RWPE2 (cell line): ENCODE measurements at regions not wholly inside any gene's neighbourhood (a gene's known extent, or its start where the extent isn't known, plus 50 kb on each side); places are given as distances from the start of the nearest gene placed in this dataset.

ENCODE experiments used
- ATAC-seq: fragments of 200-7000 bp; cut with Tn5 transposase; 3 replicates; pipeline ENCODE4 v1.9.1; 2021; ENCODE audit warnings: low read depth
- DNase-seq: peaks from one replicate; pipeline ENCODE4 v3.0.0-alpha.2; 2020; ENCODE audit warnings: low spot score
- H3K27ac ChIP-seq: fragments of 450-650 bp; 2 replicates; pipeline ENCODE4 v1.5.1; 2017; ENCODE audit warnings: mild to moderate bottlenecking; ENCODE audit not compliant: poor library complexity, severe bottlenecking
- H3K27me3 ChIP-seq: fragments of 250-450 bp; sonication (Bioruptor Pico); 2 replicates; pipeline ENCODE4 v1.5.1; 2021; ENCODE audit warnings: mild to moderate bottlenecking, moderate library complexity; ENCODE audit not compliant: insufficient read depth, poor library complexity, severe bottlenecking
- H3K36me3 ChIP-seq: fragments of 250-450 bp; sonication (Bioruptor Pico); 2 replicates; pipeline ENCODE4 v1.5.1; 2020; ENCODE audit warnings: low read depth, mild to moderate bottlenecking, moderate library complexity
- H3K4me1 ChIP-seq: fragments of 250-450 bp; sonication (Bioruptor Pico); 2 replicates; pipeline ENCODE4 v1.5.1; 2021; ENCODE audit warnings: mild to moderate bottlenecking, moderate library complexity; ENCODE audit not compliant: insufficient read depth, poor library complexity, severe bottlenecking
- H3K4me3 ChIP-seq: fragments of 250-450 bp; sonication (Bioruptor Pico); 2 replicates; pipeline ENCODE4 v1.5.1; 2021; ENCODE audit warnings: mild to moderate bottlenecking, moderate library complexity; ENCODE audit not compliant: severe bottlenecking
- H3K9me3 ChIP-seq: fragments of 250-450 bp; sonication (Bioruptor Pico); 2 replicates; pipeline ENCODE4 v1.5.1; 2021; ENCODE audit warnings: mild to moderate bottlenecking, moderate library complexity; ENCODE audit not compliant: severe bottlenecking
- TF ChIP-seq, protein P1 (sequence below): fragments of 450-650 bp; IDR thresholded peaks from one replicate; pipeline ENCODE4 v1.5.1; 2017; ENCODE audit warnings: mild to moderate bottlenecking, moderate library complexity; ENCODE audit not compliant: poor library complexity, severe bottlenecking

DNA sequence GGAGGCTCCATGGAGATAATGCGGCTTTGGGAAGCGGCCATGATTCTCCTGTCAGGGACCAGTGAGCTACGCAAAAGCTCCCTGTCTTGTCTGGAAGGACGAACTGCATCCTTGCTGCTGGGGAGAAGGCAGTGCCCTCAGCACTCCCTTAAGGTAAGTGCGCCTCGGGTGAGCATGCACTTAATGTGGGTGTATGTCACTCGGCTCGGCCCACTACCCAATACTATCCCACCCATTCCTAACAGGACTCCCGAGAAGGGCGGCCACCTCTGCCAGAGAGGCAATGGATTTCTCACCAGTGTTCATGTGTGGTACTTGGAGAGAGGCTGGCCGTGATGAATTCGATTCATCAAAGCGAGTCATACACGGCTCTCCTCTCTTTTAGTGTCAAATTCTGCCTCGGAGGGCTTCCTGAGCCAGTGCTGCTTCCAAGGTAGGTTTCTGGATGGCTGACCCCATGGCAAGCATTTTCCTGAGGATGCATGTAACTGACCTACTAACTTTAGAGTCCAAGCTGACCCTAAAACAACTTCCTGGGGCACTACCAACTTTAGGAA is 151.7 kb upstream of the RTL1 start:
- Histone ChIP-seq H3K36me3 (peaks cover 9% of the 10 kb centered on the region; the same call in 1 of the 2 replicates), H3K27me3 (no peaks in the 10 kb centered on the region), H3K9me3 (peaks cover 4% of the 10 kb centered on the region), H3K27ac (no peak overlapping the region), H3K4me3 (no peak overlapping the region), H3K4me1 (peaks cover 5% of the 10 kb centered on the region)
- ATAC-seq (no peak), DNase-seq (no peak)
- TF ChIP-seq, protein P1, sequence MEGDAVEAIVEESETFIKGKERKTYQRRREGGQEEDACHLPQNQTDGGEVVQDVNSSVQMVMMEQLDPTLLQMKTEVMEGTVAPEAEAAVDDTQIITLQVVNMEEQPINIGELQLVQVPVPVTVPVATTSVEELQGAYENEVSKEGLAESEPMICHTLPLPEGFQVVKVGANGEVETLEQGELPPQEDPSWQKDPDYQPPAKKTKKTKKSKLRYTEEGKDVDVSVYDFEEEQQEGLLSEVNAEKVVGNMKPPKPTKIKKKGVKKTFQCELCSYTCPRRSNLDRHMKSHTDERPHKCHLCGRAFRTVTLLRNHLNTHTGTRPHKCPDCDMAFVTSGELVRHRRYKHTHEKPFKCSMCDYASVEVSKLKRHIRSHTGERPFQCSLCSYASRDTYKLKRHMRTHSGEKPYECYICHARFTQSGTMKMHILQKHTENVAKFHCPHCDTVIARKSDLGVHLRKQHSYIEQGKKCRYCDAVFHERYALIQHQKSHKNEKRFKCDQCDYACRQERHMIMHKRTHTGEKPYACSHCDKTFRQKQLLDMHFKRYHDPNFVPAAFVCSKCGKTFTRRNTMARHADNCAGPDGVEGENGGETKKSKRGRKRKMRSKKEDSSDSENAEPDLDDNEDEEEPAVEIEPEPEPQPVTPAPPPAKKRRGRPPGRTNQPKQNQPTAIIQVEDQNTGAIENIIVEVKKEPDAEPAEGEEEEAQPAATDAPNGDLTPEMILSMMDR: no peak

DNA sequence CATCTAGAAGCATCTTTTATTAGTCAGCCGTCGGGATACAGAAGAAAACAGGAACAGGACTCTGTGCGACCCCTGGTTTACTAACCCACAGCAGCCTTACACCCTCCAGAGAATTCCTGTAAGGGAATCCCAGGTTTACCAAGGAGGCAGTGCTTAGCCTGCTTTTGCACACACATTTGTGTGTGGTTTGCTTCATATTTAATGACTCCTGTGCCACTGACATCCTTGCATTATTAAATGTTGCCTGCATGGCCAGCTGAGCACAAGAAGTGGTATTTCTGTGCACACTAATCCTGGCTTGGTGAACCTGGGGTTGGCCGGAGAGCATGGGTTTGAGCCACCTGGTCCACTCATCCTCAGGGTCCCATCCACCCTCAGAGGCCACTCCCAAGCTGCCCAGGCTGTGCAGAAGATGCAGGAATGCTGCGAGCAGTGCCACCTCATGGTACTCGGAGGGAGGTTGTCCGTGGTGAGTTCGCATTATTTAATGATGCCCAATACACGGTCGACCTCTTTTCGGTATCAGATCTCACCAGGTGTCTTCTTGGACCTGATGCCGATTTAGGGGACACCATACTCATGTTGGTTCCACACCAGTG is 152.4 kb upstream of the RTL1 start:
- TF ChIP-seq, protein P1: no peak
- ATAC-seq (no peak), DNase-seq (peak; percentile 53)
- Histone ChIP-seq H3K4me1 (peaks cover 5% of the 10 kb centered on the region), H3K27ac (no peak overlapping the region), H3K9me3 (peaks cover 4% of the 10 kb centered on the region), H3K4me3 (no peak overlapping the region), H3K27me3 (no peaks in the 10 kb centered on the region), H3K36me3 (peaks cover 9% of the 10 kb centered on the region; the same call in 1 of the 2 replicates)

DNA sequence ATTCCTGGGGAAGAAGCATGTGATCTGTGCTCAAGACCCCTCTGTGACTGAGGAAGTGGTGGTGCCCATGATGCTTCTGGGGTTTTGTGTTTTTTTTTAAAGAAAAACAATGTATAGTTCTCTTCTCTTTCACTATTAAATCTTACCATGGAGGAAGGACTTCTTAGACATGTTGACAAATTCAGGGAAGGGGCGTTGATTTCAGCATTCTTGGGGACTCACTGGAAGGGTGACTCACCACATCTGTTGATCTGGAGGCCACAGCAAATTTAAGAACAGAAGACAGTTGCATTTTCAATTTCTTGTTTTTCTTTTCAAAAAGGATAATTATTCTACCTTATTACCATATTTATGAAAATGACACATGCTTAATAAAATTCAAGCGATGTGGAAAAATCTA is 152.9 kb upstream of the RTL1 start:
- Histone ChIP-seq H3K27me3 (no peaks in the 10 kb centered on the region), H3K27ac (no peak overlapping the region), H3K4me3 (no peak overlapping the region), H3K4me1 (peaks cover 5% of the 10 kb centered on the region), H3K36me3 (peaks cover 9% of the 10 kb centered on the region; the same call in 1 of the 2 replicates), H3K9me3 (peaks cover 4% of the 10 kb centered on the region)
- TF ChIP-seq, protein P1: no peak
- no peak for ATAC-seq
- DNase-seq: no peak

DNA sequence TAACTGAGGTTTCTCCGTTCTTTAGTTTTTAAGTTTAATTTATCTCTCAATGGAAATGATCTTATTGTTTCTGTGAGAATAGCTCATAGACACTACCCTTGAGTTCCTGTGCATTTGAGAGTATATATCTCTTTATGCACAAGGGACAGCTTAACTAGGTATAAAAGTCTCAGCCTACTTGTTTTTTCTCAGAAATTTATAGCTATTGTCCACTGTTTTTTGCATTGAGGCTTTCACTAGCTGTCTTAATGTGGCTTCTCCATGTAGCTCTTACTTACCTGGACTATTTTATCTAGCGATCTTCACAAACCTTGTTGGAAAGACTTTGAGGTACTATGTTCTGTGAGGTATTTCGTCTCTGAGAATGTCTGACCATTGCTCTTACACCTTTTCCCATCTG is 153.9 kb upstream of the RTL1 start:
- Histone ChIP-seq H3K36me3 (peaks cover 9% of the 10 kb centered on the region; the same call in 1 of the 2 replicates), H3K4me1 (peaks cover 5% of the 10 kb centered on the region), H3K4me3 (no peak overlapping the region), H3K27ac (no peak overlapping the region), H3K9me3 (peaks cover 4% of the 10 kb centered on the region), H3K27me3 (no peaks in the 10 kb centered on the region)
- TF ChIP-seq, protein P1: no peak
- DNase-seq: no peak
- ATAC-seq: no peak

DNA sequence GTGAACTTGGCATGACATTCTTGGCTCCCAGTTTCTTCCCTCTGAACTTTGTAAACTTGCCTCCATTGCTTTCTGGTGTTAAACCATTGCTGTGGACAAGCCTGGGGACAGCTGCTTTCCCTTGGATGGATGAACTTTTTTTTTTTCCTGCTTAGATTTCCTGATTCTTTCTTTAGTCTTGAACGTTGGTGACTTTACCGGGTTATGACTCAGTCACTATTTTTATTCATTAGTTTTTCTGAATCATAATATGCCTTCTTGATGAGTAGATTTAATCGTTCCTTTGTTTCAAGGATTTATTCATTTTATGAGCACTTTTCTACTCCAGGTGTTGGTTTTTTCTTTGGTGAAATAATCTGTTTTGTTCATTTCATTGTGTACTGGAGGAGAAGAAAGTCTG is 155.0 kb upstream of the RTL1 start:
- peak; percentile 31; the same call in 2 of the 3 replicates for ATAC-seq
- TF ChIP-seq, protein P1: no peak

More for the DNA sequence above, 155.0 kb upstream of the RTL1 start:
- peaks cover 5% of the 10 kb centered on the region for H3K4me1 ChIP-seq
- peaks cover 4% of the 10 kb centered on the region for H3K9me3 ChIP-seq
- H3K36me3 ChIP-seq: peaks cover 9% of the 10 kb centered on the region
- no peak overlapping the region for H3K27ac ChIP-seq
- no peaks in the 10 kb centered on the region for H3K27me3 ChIP-seq
- H3K4me3 ChIP-seq: no peak overlapping the region
- no peak for DNase-seq
